ENCODE measurements at regions not wholly inside any gene's neighbourhood (a gene's known extent, or its start where the extent isn't known, plus 50 kb on each side); places are given as distances from the start of the nearest gene placed in this dataset.

GRCh38 chr6:153960281-153960680 lies 78.8 kb upstream of the OPRM1 start:
- TF ChIP-seq POLR2A (IDR thresholded peaks at IDR 0.05; ENCODE audit: low read depth, low read length) = no peak
- TF ChIP-seq TAF1 (IDR thresholded peaks at IDR 0.05; ENCODE audit: borderline replicate concordance, low read depth, low read length) = no peak

All from GM12892 (cell line).